HFFc6 (cell line): ENCODE measurements at regions not wholly inside any gene's neighbourhood (a gene's known extent, or its start where the extent isn't known, plus 50 kb on each side); places are given as distances from the start of the nearest gene placed in this dataset.

ENCODE experiments used
- DNase-seq: peaks from one replicate; pipeline ENCODE4 v3.0.0-alpha.2; 2018
- H3K27ac Mint-ChIP-seq: 2 replicates; pipeline ENCODE4 v1.8.0; 2020; ENCODE audit warnings: mild to moderate bottlenecking, mixed read lengths
- H3K27me3 Mint-ChIP-seq: 2 replicates; pipeline ENCODE4 v1.8.0; 2021; ENCODE audit warnings: mild to moderate bottlenecking, moderate library complexity, mixed read lengths; ENCODE audit not compliant: insufficient read depth
- H3K36me3 Mint-ChIP-seq: 2 replicates; pipeline ENCODE4 v1.8.0; 2021; ENCODE audit warnings: low read depth, mixed read lengths
- H3K4me1 Mint-ChIP-seq: 2 replicates; pipeline ENCODE4 v1.8.0; 2020; ENCODE audit warnings: low read depth, mixed read lengths
- H3K4me3 Mint-ChIP-seq: 2 replicates; pipeline ENCODE4 v1.8.0; 2020; ENCODE audit warnings: mild to moderate bottlenecking, moderate library complexity, mixed read lengths
- H3K9me3 Mint-ChIP-seq: 2 replicates; pipeline ENCODE4 v1.8.0; 2020; ENCODE audit warnings: mild to moderate bottlenecking, mixed read lengths
- CTCF ChIP-seq: fragments of 200-600 bp; sonication (generic); IDR thresholded peaks from 2 replicates; pipeline ENCODE4 v1.5.0; 2021; ENCODE audit warnings: antibody characterized with exemption, mild to moderate bottlenecking

- no peak for DNase-seq
- Mint-ChIP-seq H3K27ac (no peak overlapping the region), H3K27me3 (no peaks in the 10 kb centered on the region), H3K9me3 (no peaks in the 10 kb centered on the region), H3K4me3 (no peak overlapping the region), H3K36me3 (peaks cover 10% of the 10 kb centered on the region), H3K4me1 (peaks cover 32% of the 10 kb centered on the region)
- no peak for TF ChIP-seq CTCF
These were observed 94.1 kb upstream of the PAPPA start for GRCh38 chr9:116059466-116059865.

GRCh38 chr9:116060631-116061030 is 93.0 kb upstream of the PAPPA start:
- Mint-ChIP-seq H3K4me3 (no peak overlapping the region), H3K27ac (no peak overlapping the region), H3K27me3 (no peaks in the 10 kb centered on the region), H3K36me3 (peaks cover 10% of the 10 kb centered on the region), H3K4me1 (peaks cover 32% of the 10 kb centered on the region), H3K9me3 (no peaks in the 10 kb centered on the region)
- no peak for DNase-seq
- TF ChIP-seq CTCF, result no peak

DNA sequence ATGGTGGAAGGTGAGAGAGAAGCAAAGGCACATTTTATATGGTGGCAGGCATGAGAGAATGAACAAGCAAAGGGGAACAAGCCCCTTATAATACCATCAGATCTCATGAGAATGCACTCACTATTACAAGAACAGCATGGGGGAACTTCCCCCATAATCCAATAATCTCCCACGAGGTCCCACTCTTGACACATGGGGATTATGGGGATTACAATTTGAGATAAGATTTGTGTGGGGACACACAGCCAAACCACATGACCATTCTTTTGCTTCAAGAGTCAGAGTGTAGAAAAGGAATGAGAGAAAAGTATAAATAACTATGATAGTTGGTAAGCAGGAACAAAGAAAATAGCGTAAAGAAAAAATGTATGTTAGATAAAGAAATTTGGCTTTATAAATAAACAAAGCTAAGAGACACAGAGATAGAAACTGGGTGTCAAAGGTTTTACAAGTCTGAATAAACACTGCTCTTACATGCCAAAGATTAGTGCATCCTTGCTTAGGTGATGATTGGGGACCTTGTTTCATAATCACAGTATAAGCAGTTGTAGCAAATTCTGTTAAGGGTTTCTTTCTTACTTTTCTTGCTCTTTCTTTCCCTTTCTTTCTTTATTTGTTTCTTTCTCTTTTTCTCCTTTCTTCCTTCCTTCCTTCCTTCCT is 91.9 kb upstream of the PAPPA start:
- Mint-ChIP-seq H3K36me3 (peaks cover 10% of the 10 kb centered on the region), H3K27ac (no peak overlapping the region), H3K27me3 (no peaks in the 10 kb centered on the region), H3K4me3 (no peak overlapping the region), H3K4me1 (peaks cover 28% of the 10 kb centered on the region), H3K9me3 (no peaks in the 10 kb centered on the region)
- DNase-seq, result no peak
- TF ChIP-seq CTCF, result no peak

GRCh38 chr9:116062206-116062550 is 91.4 kb upstream of the PAPPA start:
- Mint-ChIP-seq H3K4me1 (peaks cover 28% of the 10 kb centered on the region), H3K4me3 (no peak overlapping the region), H3K36me3 (peaks cover 10% of the 10 kb centered on the region), H3K27ac (no peak overlapping the region), H3K27me3 (peaks cover 2% of the 10 kb centered on the region; the same call in 1 of the 2 replicates), H3K9me3 (no peaks in the 10 kb centered on the region)
- TF ChIP-seq CTCF, result no peak
- DNase-seq, result no peak

DNA sequence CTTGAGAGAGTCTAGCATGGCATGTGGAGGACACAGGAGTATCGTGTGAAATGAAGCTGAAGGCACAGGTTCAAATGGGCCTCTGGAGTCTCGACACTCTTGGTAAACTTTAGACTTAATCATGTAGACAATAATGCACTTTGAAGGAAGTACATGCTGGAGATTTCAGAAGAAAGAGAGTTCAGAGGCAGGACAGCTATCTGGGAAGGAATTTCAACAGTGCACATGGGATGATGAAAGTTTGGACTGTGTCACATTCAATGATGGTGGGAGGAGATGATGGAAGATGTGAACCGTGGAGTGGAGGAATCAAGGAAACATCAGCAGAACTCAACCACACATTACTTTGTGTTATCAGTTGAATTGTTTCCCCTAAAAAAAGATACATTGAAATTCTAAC is 88.6 kb upstream of the PAPPA start:
- H3K9me3 Mint-ChIP-seq, result no peaks in the 10 kb centered on the region
- H3K4me3 Mint-ChIP-seq, result no peak overlapping the region
- H3K4me1 Mint-ChIP-seq, result peaks cover 6% of the 10 kb centered on the region; the same call in 1 of the 2 replicates
- no peak for TF ChIP-seq CTCF
- no peak for DNase-seq
- H3K27me3 Mint-ChIP-seq, result peaks cover 2% of the 10 kb centered on the region; the same call in 1 of the 2 replicates
- peaks cover 4% of the 10 kb centered on the region; the same call in 1 of the 2 replicates for H3K36me3 Mint-ChIP-seq
- no peak overlapping the region for H3K27ac Mint-ChIP-seq
